Omental fat pad (tissue), 3 donors: ENCODE measurements at regions not wholly inside any gene's neighbourhood (a gene's known extent, or its start where the extent isn't known, plus 50 kb on each side); places are given as distances from the start of the nearest gene placed in this dataset.

Experiments
- ATAC-seq: fragments of 150-250 bp; one replicate; pipeline ENCODE4 v1.9.1; 2016; ENCODE audit warnings: mild to moderate bottlenecking, moderate library complexity; ENCODE audit not compliant: low FRiP score
- DNase-seq: peaks from one replicate; pipeline ENCODE4 v3.0.0-alpha.2; 2019; ENCODE audit warnings: low spot score
- TF ChIP-seq, protein P1 (sequence below), 3 donors: fragments of 450-650 bp; IDR thresholded peaks; one replicate each; pipeline ENCODE4 v1.5.1; 2016 to 2017; ENCODE audit warnings: antibody characterized with exemption in 3 of 3, mild to moderate bottlenecking in 3 of 3, moderate library complexity in 2 of 3

DNA sequence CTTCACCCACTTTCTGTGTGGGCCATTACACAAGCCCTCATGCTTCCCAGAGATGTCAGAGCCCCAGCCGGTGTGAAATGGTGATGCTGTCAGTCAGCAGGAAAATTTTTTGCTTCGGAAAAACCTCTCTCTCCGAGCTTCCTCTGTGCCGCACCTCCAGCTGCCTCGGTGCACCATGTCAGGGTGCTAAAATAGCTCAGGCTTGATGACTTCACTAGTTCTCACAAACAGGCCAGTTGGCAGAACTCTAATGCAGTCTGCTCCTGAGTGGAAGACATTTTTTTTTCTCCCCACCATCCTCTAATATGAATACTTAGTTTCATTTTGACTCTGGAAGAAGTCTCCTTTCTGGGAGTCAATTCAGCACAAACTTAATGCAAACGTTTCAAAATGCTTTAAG lies 71.3 kb downstream of the KLF12 start:
- ATAC-seq (no peak), DNase-seq (no peak)
- TF ChIP-seq, protein P1, sequence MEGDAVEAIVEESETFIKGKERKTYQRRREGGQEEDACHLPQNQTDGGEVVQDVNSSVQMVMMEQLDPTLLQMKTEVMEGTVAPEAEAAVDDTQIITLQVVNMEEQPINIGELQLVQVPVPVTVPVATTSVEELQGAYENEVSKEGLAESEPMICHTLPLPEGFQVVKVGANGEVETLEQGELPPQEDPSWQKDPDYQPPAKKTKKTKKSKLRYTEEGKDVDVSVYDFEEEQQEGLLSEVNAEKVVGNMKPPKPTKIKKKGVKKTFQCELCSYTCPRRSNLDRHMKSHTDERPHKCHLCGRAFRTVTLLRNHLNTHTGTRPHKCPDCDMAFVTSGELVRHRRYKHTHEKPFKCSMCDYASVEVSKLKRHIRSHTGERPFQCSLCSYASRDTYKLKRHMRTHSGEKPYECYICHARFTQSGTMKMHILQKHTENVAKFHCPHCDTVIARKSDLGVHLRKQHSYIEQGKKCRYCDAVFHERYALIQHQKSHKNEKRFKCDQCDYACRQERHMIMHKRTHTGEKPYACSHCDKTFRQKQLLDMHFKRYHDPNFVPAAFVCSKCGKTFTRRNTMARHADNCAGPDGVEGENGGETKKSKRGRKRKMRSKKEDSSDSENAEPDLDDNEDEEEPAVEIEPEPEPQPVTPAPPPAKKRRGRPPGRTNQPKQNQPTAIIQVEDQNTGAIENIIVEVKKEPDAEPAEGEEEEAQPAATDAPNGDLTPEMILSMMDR (IDR thresholded peaks at IDR 0.05): no peak

- DNase-seq (no peak), ATAC-seq (no peak)
- TF ChIP-seq, protein P1 (IDR thresholded peaks at IDR 0.05): no peak
Measured at GRCh38 chr13:74061926-74062595, 72.1 kb downstream of the KLF12 start.

DNA sequence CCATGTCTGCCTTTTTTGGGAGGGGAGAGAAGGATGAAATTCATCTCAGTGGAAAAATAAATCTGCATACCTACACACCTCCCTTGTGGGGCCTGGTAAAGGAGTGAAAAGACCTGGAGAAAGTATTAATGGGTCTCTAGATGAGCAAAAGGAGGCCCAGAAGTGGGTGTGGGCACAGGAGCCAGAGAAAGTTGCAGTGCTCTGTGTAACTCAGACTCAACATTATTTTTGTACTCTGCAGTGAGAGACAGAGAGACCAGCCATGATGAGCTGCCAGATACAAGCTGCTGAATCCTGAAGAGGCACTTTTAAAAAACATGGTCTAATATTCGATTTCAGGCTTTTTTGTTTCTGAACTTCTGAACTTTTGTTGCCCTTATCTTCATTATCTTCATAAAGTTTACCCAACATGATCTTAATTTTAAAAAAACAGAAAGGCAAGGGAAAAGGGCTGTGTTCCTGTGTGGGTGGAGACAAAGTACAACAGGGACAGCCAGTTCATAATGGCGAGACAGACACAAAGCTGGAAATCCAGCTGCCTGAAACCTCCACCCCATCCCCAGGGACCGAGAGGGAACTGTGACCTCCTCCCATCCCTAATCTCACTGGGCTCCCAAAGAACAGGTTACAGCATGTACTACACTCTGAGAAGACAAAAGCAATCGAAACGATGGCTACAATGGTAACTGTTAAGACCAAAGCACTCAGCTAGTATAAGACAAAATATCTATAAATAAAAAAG lies 77.2 kb downstream of the KLF12 start:
- no peak for DNase-seq
- TF ChIP-seq, protein P1 (IDR thresholded peaks at IDR 0.05): no peak
- no peak for ATAC-seq

DNA sequence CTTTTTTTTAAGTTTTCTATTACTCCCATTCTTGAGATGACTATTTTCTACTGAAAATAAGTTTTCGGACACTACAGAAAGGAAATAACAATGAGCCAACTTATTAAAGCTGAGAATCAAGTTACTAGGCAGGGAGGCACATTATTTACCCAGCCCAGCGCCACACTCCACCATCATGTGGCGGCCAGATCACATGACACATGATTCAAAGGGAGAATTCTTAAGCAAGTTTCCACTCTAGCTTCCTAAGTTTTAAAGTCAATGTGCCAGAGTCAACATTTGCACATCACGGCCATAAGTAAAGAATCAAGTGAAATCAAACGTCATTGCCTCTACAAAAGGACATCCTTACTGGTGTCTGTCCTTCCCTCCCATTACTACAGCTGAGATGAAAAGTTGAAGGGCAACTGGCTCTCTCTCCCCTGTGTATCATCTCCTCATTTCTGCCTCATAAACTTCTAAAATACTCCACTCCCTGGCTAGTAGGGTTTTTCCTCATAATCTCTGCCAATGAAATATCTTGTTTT lies 81.7 kb downstream of the KLF12 start:
- no peak for DNase-seq

DNA sequence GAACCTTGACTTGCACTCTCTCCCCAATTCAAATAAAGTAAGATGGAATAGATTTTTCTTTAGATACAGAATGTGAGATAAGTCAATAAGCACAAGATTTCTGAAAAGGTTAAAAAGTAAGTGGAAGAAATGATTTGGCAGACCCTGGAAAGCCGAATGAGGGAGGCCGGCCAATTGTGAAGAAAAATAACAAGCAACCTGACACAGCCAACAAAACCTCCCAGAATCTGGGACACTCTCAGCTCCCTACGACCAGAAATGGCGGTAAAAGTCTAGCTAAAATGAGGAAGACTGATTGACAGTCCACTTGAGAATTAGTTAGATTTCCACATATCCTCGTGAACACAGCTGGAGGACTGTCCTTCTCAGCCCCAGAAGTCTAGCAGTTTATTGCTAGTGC lies 85.4 kb downstream of the KLF12 start:
- ATAC-seq (no peak), DNase-seq (no peak)
- TF ChIP-seq, protein P1 (IDR thresholded peaks at IDR 0.05): no peak

More for the DNA sequence above, 81.7 kb downstream of the KLF12 start:
- TF ChIP-seq, protein P1 (IDR thresholded peaks at IDR 0.05): no peak
- no peak for ATAC-seq

DNA sequence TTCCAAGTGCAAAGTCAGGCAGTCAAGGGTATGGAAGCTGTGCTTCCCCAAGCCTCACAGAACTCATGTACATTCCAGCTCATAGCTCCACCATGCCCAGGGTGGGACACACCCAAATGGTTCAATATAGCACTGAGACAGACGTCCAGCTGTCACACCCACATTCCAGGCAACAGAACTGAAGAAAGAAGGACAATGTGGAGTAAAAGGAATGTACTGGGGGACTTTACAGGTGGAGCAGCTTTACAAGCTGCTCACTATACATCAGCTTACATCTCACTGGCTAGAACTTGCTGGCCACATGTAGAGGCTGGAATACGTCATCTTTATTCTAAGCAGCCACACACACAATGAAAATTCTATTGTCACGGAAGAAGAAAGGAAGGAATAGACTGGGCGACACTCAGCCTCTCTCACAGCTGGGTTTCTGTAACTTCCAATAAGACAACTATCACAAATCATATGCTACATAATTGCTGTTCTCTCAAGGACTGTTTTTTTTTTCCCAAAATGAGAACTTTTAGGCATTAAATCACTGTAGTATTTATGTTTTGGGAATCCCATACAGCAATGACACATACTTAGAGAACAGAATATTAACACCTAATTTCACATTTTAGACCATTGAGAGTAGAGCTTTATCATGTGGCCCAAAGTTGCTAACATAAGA lies 86.1 kb downstream of the KLF12 start:
- TF ChIP-seq, protein P1 (IDR thresholded peaks at IDR 0.05): no peak
- DNase-seq (no peak), ATAC-seq (no peak)
